ENCODE measurements at regions not wholly inside any gene's neighbourhood (a gene's known extent, or its start where the extent isn't known, plus 50 kb on each side); places are given as distances from the start of the nearest gene placed in this dataset.

DNA sequence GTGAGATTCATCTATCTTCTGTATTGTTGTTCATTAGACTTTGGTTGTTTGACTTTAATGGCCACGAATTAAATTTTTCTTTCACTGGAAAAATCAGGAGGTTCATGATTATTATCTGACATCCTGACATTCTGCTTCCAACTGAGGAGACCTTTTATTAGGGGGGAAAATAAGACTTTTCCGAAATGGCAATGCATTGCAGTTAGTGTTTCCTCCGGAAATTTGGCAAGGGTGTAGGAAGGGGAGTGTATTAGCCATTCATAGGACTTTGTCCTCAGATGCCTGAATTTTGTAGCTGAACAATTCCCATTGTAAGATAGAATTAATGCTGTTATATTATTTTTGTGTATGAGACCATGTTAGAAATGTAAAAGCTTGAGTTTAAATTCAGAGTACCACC, 450.6 kb upstream of the TGFBR2 start:
- in situ Hi-C loops (cut with HindIII; ENCODE audit: low pct_unique_long_range_greater_than_20kb, low sequenced_read_pairs) = no loop called here
- TF ChIP-seq JUND (IDR thresholded peaks at IDR 0.05; ENCODE audit: low read depth) = no peak
- no peak for DNase-seq (ENCODE audit: low read depth in 1 of 2, low spot score in 1 of 2)

DNA sequence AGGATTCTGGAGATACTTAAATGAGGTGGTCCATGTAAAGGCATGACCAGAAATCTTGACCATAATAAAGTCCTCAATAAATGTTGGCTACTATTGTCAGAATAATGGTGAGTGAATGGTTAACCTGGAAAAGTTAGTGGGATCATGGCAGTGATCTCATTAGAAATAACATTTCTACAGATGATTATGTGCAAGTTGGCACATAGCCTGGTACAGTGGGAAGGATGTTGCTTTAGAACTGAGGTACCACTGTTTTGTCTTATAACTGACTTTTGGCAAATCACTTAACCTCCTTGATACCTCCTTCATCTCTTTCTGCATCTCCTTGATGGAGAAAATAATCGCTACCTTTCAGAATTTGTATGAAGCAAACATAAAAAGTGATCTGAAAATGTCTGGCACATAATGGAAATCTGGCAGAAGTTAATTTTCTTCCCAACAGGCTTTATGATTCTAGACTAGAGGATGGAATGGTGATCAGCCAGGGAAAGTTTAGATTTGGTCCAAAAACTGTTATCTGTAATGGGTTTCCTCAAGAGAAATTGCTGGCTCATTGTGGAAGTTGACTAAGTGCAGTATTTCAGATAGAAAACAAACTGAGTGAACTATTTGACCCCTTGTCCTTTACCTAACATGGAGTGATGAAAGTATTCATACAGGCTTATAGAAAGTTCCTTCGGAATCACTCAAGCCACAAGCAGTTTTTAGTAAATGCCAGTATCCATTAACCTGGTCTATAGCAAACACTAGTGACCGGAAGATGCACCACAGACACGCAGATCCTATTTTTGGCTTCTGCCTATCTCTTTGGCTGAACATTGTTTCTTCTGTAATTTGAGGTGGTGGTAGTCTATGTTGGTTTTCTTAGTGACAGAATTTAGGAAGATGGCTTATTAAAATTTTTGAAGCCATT, 449.6 kb upstream of the TGFBR2 start:
- no peak for DNase-seq (ENCODE audit: low read depth in 1 of 2, low spot score in 1 of 2)
- in situ Hi-C loops (cut with HindIII; ENCODE audit: low pct_unique_long_range_greater_than_20kb, low sequenced_read_pairs) = no loop called here
- no peak for TF ChIP-seq JUND (IDR thresholded peaks at IDR 0.05; ENCODE audit: low read depth)

DNA sequence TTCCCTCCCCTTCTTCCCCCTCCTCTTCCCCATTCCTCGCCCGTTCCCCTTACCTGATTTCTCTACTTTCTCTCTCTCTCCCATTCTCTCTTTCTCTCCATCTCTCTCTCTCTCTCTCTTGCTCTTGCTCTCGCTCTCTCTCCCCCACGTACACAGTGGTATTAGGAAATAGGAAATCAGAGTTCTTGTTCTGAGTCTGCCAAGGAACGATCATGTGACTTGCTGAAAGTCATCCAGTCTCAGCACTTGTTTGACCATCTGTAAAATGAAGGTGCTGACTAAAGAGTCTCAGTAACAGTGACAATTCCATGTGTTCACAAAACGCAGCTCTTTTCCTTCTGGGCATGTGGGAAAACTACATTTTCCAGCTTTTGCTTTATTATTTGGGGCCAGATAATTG, 445.0 kb upstream of the TGFBR2 start:
- no peak for TF ChIP-seq JUND (IDR thresholded peaks at IDR 0.05; ENCODE audit: low read depth)
- DNase-seq (ENCODE audit: low read depth in 1 of 2, low spot score in 1 of 2) = no peak
- in situ Hi-C loops (cut with HindIII; ENCODE audit: low pct_unique_long_range_greater_than_20kb, low sequenced_read_pairs) = no loop called here

GRCh38 chr3:30162579-30162978, 443.8 kb upstream of the TGFBR2 start:
- no peak for TF ChIP-seq JUND (IDR thresholded peaks at IDR 0.05; ENCODE audit: low read depth)
- in situ Hi-C loops (cut with HindIII; ENCODE audit: low pct_unique_long_range_greater_than_20kb, low sequenced_read_pairs) = no loop called here
- no peak for DNase-seq (ENCODE audit: low read depth in 1 of 2, low spot score in 1 of 2)

GRCh38 chr3:30166535-30166934, 439.9 kb upstream of the TGFBR2 start:
- in situ Hi-C loops (cut with HindIII; ENCODE audit: low pct_unique_long_range_greater_than_20kb, low sequenced_read_pairs) = no loop called here
- no peak for DNase-seq (ENCODE audit: low read depth in 1 of 2, low spot score in 1 of 2)
- TF ChIP-seq JUND (IDR thresholded peaks at IDR 0.05; ENCODE audit: low read depth) = no peak

DNA sequence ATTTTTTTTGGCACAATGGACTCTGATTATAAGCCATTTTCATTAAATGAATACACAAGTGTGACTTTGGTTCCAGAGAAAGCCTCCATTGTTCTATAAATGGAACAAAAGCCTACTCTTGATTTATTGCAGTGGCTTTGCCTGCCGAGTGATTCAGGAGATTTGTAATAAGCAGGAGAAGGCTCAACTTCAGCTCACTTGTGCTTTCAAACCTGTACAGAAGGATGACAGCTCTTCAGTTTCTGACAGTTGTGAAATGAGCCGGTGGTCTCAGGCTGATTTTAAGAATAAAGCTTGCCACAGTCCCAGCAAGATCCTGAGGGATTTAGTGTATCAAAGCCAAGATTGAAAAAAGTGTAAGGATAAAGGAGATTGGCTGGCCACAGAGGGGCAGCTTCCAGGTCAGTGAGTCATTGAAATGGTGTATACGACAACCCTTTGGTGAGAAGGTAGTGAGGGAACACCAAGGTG, 438.8 kb upstream of the TGFBR2 start:
- no peak for TF ChIP-seq JUND (IDR thresholded peaks at IDR 0.05; ENCODE audit: low read depth)
- DNase-seq (ENCODE audit: low read depth in 1 of 2, low spot score in 1 of 2) = no peak
- in situ Hi-C loops (cut with HindIII; ENCODE audit: low pct_unique_long_range_greater_than_20kb, low sequenced_read_pairs) = no loop called here

DNA sequence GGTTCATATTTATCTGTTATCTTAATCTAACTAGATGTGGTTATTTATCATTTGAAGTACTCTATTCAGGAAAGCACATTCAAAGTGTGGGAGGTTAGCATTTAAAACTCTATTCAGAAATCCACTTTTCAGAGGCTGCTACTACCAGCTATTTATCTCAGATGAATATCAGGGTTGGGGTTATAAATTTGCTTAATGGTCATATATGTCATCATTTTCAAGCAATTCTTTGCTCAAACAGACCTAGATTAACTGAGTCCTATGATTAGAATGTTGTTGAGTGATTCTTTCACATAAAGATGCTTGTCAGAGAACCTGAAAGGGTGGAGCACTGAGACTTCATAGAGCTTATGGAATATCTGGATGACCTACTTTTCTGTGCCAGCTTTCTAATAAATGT, 436.9 kb upstream of the TGFBR2 start:
- no peak for DNase-seq (ENCODE audit: low read depth in 1 of 2, low spot score in 1 of 2)
- TF ChIP-seq JUND (IDR thresholded peaks at IDR 0.05; ENCODE audit: low read depth) = no peak
- in situ Hi-C loops (cut with HindIII; ENCODE audit: low pct_unique_long_range_greater_than_20kb, low sequenced_read_pairs) = no loop called here

DNA sequence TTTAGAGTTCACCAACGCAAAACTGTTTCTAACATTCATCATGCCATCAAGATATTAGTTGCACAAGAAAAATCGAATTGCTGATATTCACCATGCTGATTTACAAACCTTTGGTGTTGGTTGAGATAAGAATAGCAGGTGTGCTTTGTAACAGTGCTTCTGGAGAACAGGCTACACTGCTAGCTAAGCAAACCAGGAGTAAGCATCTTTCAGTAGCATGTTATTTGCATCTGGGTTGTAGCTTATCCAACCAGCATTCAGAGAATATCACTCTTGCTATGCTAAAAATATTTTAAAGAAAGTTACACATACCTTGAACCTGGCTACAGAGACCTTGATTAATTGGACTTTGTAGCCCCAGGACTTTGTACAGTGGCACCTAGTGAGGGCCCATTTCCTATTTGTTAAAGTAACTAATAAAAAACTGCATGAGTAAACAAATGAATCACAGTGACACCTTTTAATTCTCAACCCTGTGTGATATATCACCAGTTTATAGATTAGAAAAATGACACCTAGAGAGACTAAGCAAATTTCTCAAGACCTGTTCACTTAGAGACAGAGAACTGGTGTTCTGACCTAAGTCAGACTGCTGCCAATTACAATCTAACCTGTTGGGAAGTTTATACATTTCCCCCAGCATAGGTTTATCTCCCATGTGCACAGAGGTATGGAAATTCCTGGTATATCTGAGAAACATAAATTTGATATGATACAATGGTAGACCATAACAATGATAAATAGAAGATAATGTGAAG, 435.5 kb upstream of the TGFBR2 start:
- in situ Hi-C loops (cut with HindIII; ENCODE audit: low pct_unique_long_range_greater_than_20kb, low sequenced_read_pairs) = no loop called here
- TF ChIP-seq JUND (IDR thresholded peaks at IDR 0.05; ENCODE audit: low read depth) = no peak
- DNase-seq (ENCODE audit: low read depth in 1 of 2, low spot score in 1 of 2) = no peak

- no peak for DNase-seq (ENCODE audit: low read depth in 1 of 2, low spot score in 1 of 2)
- in situ Hi-C loops (cut with HindIII; ENCODE audit: low pct_unique_long_range_greater_than_20kb, low sequenced_read_pairs) = no loop called here
- TF ChIP-seq JUND (IDR thresholded peaks at IDR 0.05; ENCODE audit: low read depth) = no peak
Observed at GRCh38 chr3:30174357-30174756, 432.0 kb upstream of the TGFBR2 start.

DNA sequence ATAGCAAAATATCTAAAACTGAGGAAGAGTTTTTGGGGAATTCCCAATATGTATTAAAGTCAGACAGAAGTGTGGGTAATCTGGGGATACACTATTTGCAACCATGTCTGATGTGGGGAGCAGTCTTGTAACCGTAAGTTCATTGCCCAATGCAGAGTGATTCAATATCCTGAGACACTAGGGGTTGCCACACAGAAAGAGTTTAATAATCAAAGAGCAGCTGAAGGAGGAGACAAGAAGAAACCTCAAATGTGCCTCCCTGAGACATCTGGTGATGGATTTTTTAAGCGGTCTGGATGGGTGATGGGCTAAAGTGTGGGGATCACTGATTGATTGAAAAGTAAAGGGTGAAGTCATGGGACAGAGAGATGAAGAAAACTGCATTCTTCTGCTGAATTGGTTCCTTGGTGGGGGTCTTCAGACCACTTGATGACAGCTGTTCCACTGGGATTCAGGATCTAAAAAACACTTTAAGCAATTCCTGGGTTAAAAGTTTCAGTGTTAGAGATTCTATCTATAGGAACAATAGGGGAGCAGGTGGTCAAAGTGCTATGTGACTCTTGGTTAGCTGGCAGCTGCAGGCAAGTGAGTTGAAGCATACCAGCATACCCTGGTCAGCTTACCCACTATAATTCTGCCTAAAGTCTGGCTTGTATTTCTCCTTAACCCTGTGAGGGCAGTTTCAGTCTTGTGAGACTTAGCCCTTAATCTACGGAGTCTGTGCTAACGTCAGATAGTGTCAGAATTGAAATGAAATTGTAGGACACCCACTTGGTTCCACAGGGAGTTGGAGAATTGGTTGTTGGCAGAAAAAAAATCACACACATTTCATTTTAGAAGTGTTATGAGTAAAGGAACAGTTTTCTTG, 425.9 kb upstream of the TGFBR2 start:
- no peak for DNase-seq (ENCODE audit: low read depth in 1 of 2, low spot score in 1 of 2)
- in situ Hi-C loops (cut with HindIII; ENCODE audit: low pct_unique_long_range_greater_than_20kb, low sequenced_read_pairs) = no loop called here
- no peak for TF ChIP-seq JUND (IDR thresholded peaks at IDR 0.05; ENCODE audit: low read depth)

- DNase-seq (ENCODE audit: low read depth in 1 of 2, low spot score in 1 of 2) = no peak
- in situ Hi-C loops (cut with HindIII; ENCODE audit: low pct_unique_long_range_greater_than_20kb, low sequenced_read_pairs) = no loop called here
- no peak for TF ChIP-seq JUND (IDR thresholded peaks at IDR 0.05; ENCODE audit: low read depth)
Observed at GRCh38 chr3:30181178-30181465, 425.3 kb upstream of the TGFBR2 start.

- no peak for TF ChIP-seq JUND (IDR thresholded peaks at IDR 0.05; ENCODE audit: low read depth)
- in situ Hi-C loops (cut with HindIII; ENCODE audit: low pct_unique_long_range_greater_than_20kb, low sequenced_read_pairs) = no loop called here
- DNase-seq (ENCODE audit: low read depth in 1 of 2, low spot score in 1 of 2) = no peak
Observed at GRCh38 chr3:30181581-30181980, 424.8 kb upstream of the TGFBR2 start.
